Neural crest cell (in vitro differentiated cells): ENCODE measurements at regions not wholly inside any gene's neighbourhood (a gene's known extent, or its start where the extent isn't known, plus 50 kb on each side); places are given as distances from the start of the nearest gene placed in this dataset.
A peak's percentile ranks its signal among the peaks of the same experiment; 100 is the strongest.

ENCODE experiments used
- DNase-seq: peaks from one replicate; pipeline ENCODE4 v3.0.0; 2021; ENCODE audit warnings: low read depth, mixed read lengths, low spot score
- H3K27ac Mint-ChIP-seq: one replicate; pipeline ENCODE4 v1.8.0; 2021; ENCODE audit warnings: mild to moderate bottlenecking, mixed read lengths; ENCODE audit not compliant: unreplicated experiment
- H3K27me3 Mint-ChIP-seq: 2 replicates; pipeline ENCODE4 v1.8.0; 2021; ENCODE audit warnings: low read depth, mild to moderate bottlenecking, mixed read lengths
- H3K36me3 Mint-ChIP-seq: 2 replicates; pipeline ENCODE4 v1.8.0; 2021; ENCODE audit warnings: low read depth, mild to moderate bottlenecking, mixed read lengths
- H3K4me1 Mint-ChIP-seq: 2 replicates; pipeline ENCODE4 v1.8.0; 2021; ENCODE audit warnings: mixed read lengths
- H3K4me3 Mint-ChIP-seq: one replicate; pipeline ENCODE4 v1.8.0; 2021; ENCODE audit warnings: mild to moderate bottlenecking, mixed read lengths
- H3K9me3 Mint-ChIP-seq: 2 replicates; pipeline ENCODE4 v1.8.0; 2021; ENCODE audit warnings: mixed read lengths
- TF ChIP-seq, protein P1 (sequence below): fragments of 200-600 bp; sonication (generic); conservative IDR thresholded peaks from 2 replicates; pipeline ENCODE4 v1.5.0; 2021; ENCODE audit warnings: antibody characterized with exemption, mild to moderate bottlenecking

DNA sequence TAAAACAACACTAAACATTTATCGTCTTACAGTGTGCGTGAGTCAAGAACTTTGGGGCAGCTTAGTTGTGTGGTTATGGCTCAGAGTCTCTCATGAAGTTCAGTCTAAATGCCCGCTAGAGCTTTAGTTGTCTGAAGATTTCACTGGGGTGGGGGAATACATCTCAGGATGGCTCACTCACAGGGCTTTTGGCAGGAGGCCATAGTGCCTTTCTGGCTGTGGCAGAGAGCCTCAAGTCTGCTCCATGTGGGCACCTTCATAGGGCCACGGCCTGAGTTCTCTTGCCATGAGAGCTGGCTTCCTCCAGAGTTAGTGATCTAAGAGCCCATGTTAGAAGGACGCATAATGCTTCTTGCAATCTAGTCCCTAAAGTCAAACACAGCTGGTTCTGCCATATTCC, 258.8 kb upstream of the NUDT12 start:
- Mint-ChIP-seq H3K36me3 (no peaks in the 10 kb centered on the region), H3K9me3 (peaks cover 6% of the 10 kb centered on the region), H3K4me1 (no peaks in the 10 kb centered on the region), H3K27me3 (no peaks in the 10 kb centered on the region), H3K27ac (no peak overlapping the region), H3K4me3 (no peak overlapping the region)
- TF ChIP-seq, protein P1, sequence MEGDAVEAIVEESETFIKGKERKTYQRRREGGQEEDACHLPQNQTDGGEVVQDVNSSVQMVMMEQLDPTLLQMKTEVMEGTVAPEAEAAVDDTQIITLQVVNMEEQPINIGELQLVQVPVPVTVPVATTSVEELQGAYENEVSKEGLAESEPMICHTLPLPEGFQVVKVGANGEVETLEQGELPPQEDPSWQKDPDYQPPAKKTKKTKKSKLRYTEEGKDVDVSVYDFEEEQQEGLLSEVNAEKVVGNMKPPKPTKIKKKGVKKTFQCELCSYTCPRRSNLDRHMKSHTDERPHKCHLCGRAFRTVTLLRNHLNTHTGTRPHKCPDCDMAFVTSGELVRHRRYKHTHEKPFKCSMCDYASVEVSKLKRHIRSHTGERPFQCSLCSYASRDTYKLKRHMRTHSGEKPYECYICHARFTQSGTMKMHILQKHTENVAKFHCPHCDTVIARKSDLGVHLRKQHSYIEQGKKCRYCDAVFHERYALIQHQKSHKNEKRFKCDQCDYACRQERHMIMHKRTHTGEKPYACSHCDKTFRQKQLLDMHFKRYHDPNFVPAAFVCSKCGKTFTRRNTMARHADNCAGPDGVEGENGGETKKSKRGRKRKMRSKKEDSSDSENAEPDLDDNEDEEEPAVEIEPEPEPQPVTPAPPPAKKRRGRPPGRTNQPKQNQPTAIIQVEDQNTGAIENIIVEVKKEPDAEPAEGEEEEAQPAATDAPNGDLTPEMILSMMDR, result no peak
- DNase-seq, result no peak

DNA sequence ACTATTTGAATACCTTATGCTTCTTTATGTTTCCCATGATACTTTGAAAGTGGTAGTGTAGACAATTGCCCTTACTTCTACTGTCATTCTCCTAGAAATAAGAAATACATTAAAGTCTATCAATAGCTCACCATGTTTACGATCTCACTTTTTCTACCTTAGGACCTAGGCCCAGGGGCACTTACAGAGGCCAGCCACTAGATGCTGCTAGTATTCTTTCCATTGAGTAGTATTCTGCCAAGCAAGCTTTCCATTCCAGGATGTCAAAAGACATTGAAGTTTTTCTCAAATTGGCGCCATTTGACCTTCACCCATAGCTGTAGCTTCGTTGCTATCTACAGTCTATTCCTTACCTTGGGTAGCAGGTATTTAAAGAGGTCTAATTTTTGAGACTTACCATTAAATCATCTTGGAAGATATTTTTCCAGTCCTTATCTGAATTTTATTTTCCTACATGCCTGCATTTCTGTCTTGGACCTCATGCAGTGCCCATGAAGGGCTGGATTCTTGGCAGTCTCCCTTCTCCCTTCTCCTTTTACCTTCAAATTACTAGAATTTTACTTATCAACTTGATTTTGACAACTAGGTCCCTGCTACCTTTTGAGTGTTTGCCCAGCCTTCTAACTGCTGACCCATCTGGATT, 246.0 kb upstream of the NUDT12 start:
- Mint-ChIP-seq H3K9me3 (no peaks in the 10 kb centered on the region), H3K36me3 (no peaks in the 10 kb centered on the region), H3K27ac (no peak overlapping the region), H3K27me3 (no peaks in the 10 kb centered on the region), H3K4me1 (peaks cover 42% of the 10 kb centered on the region), H3K4me3 (peak overlapping the region; percentile 47)
- peak; percentile 30 for DNase-seq
- TF ChIP-seq, protein P1, result peak; percentile 96

DNA sequence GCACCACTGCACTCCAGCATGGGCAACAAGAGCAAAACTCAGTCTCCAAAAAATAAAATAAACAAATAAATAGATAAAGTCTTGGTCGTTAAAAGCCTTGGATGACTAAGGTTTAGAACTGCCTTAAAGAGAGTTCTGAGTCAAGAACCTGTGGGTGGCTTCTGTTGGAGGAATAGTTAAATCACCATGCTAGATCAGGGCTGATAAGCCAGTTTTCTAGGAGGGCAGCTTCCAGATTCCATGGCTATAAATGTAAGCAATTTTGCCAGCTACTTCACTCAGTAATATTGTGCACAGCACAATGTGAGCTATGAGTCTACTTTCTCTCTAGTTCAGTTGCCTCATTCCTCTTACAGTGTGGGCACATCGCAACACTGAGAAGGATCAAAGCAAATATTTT, 242.1 kb upstream of the NUDT12 start:
- no peak overlapping the region for H3K4me3 Mint-ChIP-seq
- TF ChIP-seq, protein P1, result no peak
- H3K27ac Mint-ChIP-seq, result no peak overlapping the region
- no peaks in the 10 kb centered on the region for H3K27me3 Mint-ChIP-seq
- peaks cover 2% of the 10 kb centered on the region for H3K9me3 Mint-ChIP-seq
- no peak for DNase-seq
- peaks cover 42% of the 10 kb centered on the region for H3K4me1 Mint-ChIP-seq
- no peaks in the 10 kb centered on the region for H3K36me3 Mint-ChIP-seq

DNA sequence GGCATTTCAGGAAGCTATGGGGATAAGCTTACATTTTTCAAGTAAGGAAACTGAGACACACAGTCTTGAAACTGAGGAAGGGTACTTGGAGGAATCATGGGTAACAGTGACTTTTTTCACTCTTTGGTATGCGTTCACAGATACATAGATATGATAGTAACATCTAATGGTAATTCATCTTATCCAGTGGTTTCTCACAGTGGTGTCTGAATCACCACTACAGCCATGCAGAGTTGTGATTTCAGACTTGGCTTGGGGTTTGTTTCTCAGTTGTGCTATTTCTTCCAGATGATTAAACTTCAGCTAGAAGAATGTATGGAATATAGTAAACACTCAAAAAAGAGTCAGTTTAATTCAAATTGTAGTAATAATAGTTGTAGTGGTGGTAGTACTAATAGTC, 239.1 kb upstream of the NUDT12 start:
- Mint-ChIP-seq H3K9me3 (peaks cover 4% of the 10 kb centered on the region), H3K4me1 (peaks cover 21% of the 10 kb centered on the region), H3K27ac (no peak overlapping the region), H3K27me3 (no peaks in the 10 kb centered on the region), H3K4me3 (no peak overlapping the region), H3K36me3 (no peaks in the 10 kb centered on the region)
- DNase-seq, result no peak
- TF ChIP-seq, protein P1, result no peak

DNA sequence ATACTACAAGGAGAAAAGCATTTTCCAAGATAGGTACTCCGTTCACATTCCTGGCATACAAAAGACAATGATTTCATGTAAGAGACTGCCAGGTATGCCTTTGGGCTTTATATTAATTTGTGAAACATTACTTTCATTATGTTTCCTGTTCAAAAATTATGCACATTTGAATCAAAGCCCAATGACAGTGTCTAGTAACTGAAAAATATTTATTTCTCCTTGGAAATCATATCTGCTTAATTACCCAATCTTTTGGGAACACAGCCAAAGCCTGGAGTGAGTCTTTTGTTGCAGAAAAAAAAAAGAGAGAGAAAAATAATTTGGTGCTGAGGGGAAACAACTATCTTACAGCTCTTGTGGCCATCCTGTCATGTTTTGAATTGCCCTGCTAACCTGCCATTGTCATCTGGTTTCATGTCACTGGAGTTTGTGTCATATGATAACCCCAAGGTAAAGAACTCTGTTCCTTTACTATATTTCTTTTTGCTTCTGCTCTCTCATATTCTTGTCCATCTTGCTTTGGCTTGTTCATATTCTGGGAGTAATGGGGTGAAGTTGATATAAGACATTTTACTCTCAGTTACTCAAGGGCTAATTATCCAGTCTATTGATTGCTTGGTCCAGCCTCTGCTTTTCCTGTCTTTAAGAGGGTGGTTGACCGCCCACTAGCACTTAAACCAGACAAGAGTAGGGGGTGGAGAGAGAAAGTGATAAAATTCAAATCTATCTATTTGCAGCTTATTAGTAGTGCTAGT, 238.3 kb upstream of the NUDT12 start:
- TF ChIP-seq, protein P1, result no peak
- H3K27ac Mint-ChIP-seq, result no peak overlapping the region
- no peaks in the 10 kb centered on the region for H3K36me3 Mint-ChIP-seq
- peaks cover 13% of the 10 kb centered on the region for H3K4me1 Mint-ChIP-seq
- H3K27me3 Mint-ChIP-seq, result no peaks in the 10 kb centered on the region
- no peak for DNase-seq
- no peak overlapping the region for H3K4me3 Mint-ChIP-seq
- peaks cover 6% of the 10 kb centered on the region for H3K9me3 Mint-ChIP-seq
